IPS-15b (cell line): ENCODE measurements at regions not wholly inside any gene's neighbourhood (a gene's known extent, or its start where the extent isn't known, plus 50 kb on each side); places are given as distances from the start of the nearest gene placed in this dataset.

Experiments used
- H3K27me3 ChIP-seq: one replicate; pipeline ENCODE4 v1.6.1; 2013; ENCODE audit warnings: low read length; ENCODE audit not compliant: control insufficient read depth, insufficient read depth
- H3K36me3 ChIP-seq: one replicate; pipeline ENCODE4 v1.6.1; 2013; ENCODE audit warnings: low read length; ENCODE audit not compliant: control insufficient read depth, insufficient read depth
- H3K4me1 ChIP-seq: one replicate; pipeline ENCODE4 v1.6.1; 2013; ENCODE audit warnings: mild to moderate bottlenecking, low read length; ENCODE audit not compliant: control insufficient read depth, insufficient read depth
- H3K4me3 ChIP-seq: one replicate; pipeline ENCODE4 v1.5.1; 2013; ENCODE audit warnings: low read depth, low read length
- H3K9ac ChIP-seq: one replicate; pipeline ENCODE4 v1.6.1; 2013; ENCODE audit warnings: low read depth, mild to moderate bottlenecking, low read length
- H3K9me3 ChIP-seq: one replicate; pipeline ENCODE4 v1.6.1; 2013; ENCODE audit warnings: mild to moderate bottlenecking, low read length; ENCODE audit not compliant: control insufficient read depth, insufficient read depth

GRCh38 chr14:97350894-97351731 is 553.9 kb downstream of the VRK1 start:
- no peaks in the 10 kb centered on the region for H3K36me3 ChIP-seq
- no peaks in the 10 kb centered on the region for H3K4me1 ChIP-seq
- H3K9me3 ChIP-seq = no peaks in the 10 kb centered on the region
- H3K9ac ChIP-seq = no peak overlapping the region
- no peak overlapping the region for H3K4me3 ChIP-seq
- no peaks in the 10 kb centered on the region for H3K27me3 ChIP-seq

- Histone ChIP-seq H3K27me3 (no peaks in the 10 kb centered on the region), H3K9ac (no peak overlapping the region), H3K36me3 (no peaks in the 10 kb centered on the region), H3K4me1 (no peaks in the 10 kb centered on the region), H3K4me3 (no peak overlapping the region), H3K9me3 (no peaks in the 10 kb centered on the region)
Measured at GRCh38 chr14:97353102-97353501, 555.9 kb downstream of the VRK1 start.

- H3K9me3 ChIP-seq = no peaks in the 10 kb centered on the region
- no peak overlapping the region for H3K4me3 ChIP-seq
Measured at GRCh38 chr14:97354119-97354722, 557.0 kb downstream of the VRK1 start.

GRCh38 chr14:97359341-97359740 is 562.2 kb downstream of the VRK1 start:
- no peaks in the 10 kb centered on the region for H3K4me1 ChIP-seq
- H3K4me3 ChIP-seq = no peak overlapping the region
- no peaks in the 10 kb centered on the region for H3K9me3 ChIP-seq
- no peaks in the 10 kb centered on the region for H3K36me3 ChIP-seq
- no peaks in the 10 kb centered on the region for H3K27me3 ChIP-seq
- no peak overlapping the region for H3K9ac ChIP-seq

More at GRCh38 chr14:97354119-97354722, 557.0 kb downstream of the VRK1 start:
- Histone ChIP-seq H3K27me3 (no peaks in the 10 kb centered on the region), H3K4me1 (no peaks in the 10 kb centered on the region), H3K9ac (no peak overlapping the region), H3K36me3 (no peaks in the 10 kb centered on the region)

DNA sequence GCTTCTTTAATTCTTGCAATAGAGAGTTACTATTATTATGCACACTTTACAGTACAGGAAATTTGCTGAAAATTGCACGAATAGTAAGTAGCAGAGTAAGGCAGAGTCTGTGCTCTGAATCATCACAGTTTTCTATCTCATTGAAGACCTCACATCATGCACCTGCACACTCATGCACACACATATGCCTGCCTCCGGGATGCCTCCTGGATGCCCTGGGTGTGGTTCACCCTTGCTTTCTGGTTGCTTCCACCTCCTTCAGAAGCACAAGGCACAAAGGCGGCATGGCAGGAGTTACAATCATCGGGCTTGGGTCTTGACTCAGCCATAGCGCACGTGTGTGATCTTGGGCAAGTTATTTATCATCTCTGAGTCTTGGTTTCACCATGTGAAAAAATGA is 564.0 kb downstream of the VRK1 start:
- no peaks in the 10 kb centered on the region for H3K27me3 ChIP-seq

GRCh38 chr14:97361958-97362357 is 564.8 kb downstream of the VRK1 start:
- Histone ChIP-seq H3K4me1 (peaks cover 11% of the 10 kb centered on the region), H3K4me3 (no peak overlapping the region), H3K9ac (no peak overlapping the region), H3K27me3 (no peaks in the 10 kb centered on the region), H3K36me3 (no peaks in the 10 kb centered on the region), H3K9me3 (no peaks in the 10 kb centered on the region)

More for the DNA sequence above, 564.0 kb downstream of the VRK1 start:
- peaks cover 7% of the 10 kb centered on the region for H3K4me1 ChIP-seq
- no peaks in the 10 kb centered on the region for H3K9me3 ChIP-seq
- H3K36me3 ChIP-seq = no peaks in the 10 kb centered on the region
- H3K9ac ChIP-seq = no peak overlapping the region
- H3K4me3 ChIP-seq = no peak overlapping the region

DNA sequence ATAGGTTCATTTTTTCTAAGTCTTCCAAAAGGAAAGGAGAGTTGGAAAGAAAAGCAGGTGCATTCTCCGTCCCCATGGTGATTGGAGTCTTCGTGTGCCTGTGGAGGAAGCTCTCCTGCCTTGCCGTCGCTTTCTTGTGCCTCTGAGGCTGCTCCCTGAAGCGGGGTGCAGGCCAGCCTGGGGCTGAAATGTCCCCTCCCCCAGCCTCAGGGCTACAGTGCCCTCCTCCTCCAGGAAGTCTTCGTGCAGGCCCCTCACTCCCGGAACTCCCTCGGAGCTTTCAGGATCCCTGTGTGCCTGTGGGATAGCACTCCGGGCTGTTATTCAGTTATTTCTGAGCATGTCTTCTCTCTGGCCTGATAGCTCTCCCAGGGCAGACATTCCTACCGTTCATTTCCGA is 569.2 kb downstream of the VRK1 start:
- H3K9ac ChIP-seq = no peak overlapping the region
- H3K27me3 ChIP-seq = no peaks in the 10 kb centered on the region
- H3K4me1 ChIP-seq = peaks cover 11% of the 10 kb centered on the region
- no peaks in the 10 kb centered on the region for H3K9me3 ChIP-seq
- H3K4me3 ChIP-seq = no peak overlapping the region
- no peaks in the 10 kb centered on the region for H3K36me3 ChIP-seq

- Histone ChIP-seq H3K36me3 (no peaks in the 10 kb centered on the region), H3K4me1 (peaks cover 11% of the 10 kb centered on the region), H3K9me3 (no peaks in the 10 kb centered on the region), H3K9ac (no peak overlapping the region), H3K27me3 (no peaks in the 10 kb centered on the region), H3K4me3 (no peak overlapping the region)
Measured at GRCh38 chr14:97367278-97367677, 570.1 kb downstream of the VRK1 start.

GRCh38 chr14:97368049-97368448 is 570.9 kb downstream of the VRK1 start:
- Histone ChIP-seq H3K4me1 (peaks cover 11% of the 10 kb centered on the region), H3K9me3 (no peaks in the 10 kb centered on the region), H3K9ac (no peak overlapping the region), H3K36me3 (no peaks in the 10 kb centered on the region), H3K27me3 (no peaks in the 10 kb centered on the region), H3K4me3 (no peak overlapping the region)

- Histone ChIP-seq H3K9ac (no peak overlapping the region), H3K27me3 (no peaks in the 10 kb centered on the region), H3K4me3 (no peak overlapping the region), H3K4me1 (peaks cover 11% of the 10 kb centered on the region), H3K9me3 (no peaks in the 10 kb centered on the region), H3K36me3 (no peaks in the 10 kb centered on the region)
Measured at GRCh38 chr14:97368900-97369564, 571.9 kb downstream of the VRK1 start.

DNA sequence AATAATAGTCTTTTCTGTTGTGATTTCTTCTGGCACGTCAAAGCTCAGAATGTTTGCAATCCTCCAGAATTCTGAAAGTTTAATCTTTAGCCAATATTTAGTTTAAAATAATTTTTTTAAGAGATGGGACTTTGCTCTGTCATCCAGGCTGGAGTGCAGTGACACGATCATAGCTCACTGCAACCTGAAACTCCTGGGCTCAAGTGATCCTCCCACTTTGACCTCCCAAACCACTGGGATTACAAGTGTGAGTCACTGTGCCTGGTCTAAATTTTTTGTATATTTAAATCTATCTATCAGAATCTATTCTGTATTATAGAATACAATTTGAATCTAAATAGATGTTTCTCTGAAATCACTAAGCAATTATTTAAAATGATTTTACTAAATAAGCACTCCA is 572.7 kb downstream of the VRK1 start:
- Histone ChIP-seq H3K4me1 (peaks cover 11% of the 10 kb centered on the region), H3K27me3 (no peaks in the 10 kb centered on the region), H3K4me3 (no peak overlapping the region), H3K9ac (no peak overlapping the region), H3K9me3 (no peaks in the 10 kb centered on the region), H3K36me3 (no peaks in the 10 kb centered on the region)

GRCh38 chr14:97376310-97376709 is 579.1 kb downstream of the VRK1 start:
- no peaks in the 10 kb centered on the region for H3K9me3 ChIP-seq
- H3K36me3 ChIP-seq = no peaks in the 10 kb centered on the region
- H3K4me3 ChIP-seq = no peak overlapping the region
- peaks cover 12% of the 10 kb centered on the region for H3K27me3 ChIP-seq
- H3K9ac ChIP-seq = no peak overlapping the region
- H3K4me1 ChIP-seq = peaks cover 12% of the 10 kb centered on the region
